HPDE6-E6E7 (cell line): ENCODE measurements at regions not wholly inside any gene's neighbourhood (a gene's known extent, or its start where the extent isn't known, plus 50 kb on each side); places are given as distances from the start of the nearest gene placed in this dataset.
"Not testable (repeated sequence)": the region's sequence is repeated elsewhere in the genome, so short reads cannot be mapped to it uniquely, and the experiment has no call there.

Source experiments
- DNase-seq: peaks from one replicate; pipeline ENCODE4 v3.0.0; 2011; ENCODE audit warnings: missing footprints; ENCODE audit errors: extremely low spot score

DNA sequence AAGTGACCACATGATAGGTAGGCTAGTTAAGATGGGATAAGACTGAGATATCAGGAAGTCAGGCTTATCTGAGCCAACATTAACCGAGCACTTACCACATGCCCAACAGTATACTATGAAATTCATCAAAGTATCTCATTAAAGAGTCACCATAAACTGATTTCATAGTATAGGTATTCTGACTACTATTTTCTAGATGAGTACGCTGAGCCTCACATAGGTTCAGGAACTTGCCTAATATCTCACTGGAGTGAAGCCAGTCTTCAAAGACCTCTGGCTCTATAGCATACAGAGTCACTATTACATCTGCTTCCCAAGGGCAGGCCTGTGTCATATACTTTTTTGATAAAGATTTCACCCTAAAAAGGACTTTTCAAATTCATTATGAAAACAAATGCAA lies 115.6 kb upstream of the NGF start:
- DNase-seq = no peak

DNA sequence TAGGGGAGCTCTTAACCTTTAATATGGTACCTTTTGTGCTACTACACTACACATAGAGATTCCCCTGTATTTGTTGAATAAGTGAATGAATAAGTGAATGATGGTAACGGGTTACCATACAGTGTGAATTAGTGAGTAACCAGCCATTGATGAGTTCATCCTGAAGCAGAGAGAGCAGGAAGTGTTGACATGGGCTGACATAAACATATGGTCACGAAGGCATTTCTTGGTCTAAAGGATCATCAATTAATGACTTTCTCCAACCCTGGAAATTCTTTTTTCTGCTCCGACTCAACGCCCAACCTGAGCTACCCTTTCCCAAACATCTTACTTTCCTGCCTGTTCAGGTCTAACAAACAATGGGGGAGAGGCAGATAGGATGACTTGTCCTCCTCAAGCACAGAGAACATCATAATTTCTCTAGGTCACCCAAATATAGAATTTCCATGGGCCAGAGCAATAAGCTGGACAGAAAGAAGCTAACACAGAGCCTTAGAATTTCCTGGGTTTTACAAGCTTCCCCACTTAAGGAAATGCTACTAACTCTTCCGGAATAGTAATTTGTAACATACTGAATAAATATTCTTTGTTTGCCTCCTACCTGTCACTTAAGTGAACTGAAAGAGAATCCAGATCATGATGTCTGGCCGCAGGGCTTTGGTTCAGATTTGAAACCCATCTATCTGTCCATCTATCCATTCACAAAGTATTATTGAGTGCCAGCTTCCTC lies 114.7 kb upstream of the NGF start:
- no peak for DNase-seq

DNA sequence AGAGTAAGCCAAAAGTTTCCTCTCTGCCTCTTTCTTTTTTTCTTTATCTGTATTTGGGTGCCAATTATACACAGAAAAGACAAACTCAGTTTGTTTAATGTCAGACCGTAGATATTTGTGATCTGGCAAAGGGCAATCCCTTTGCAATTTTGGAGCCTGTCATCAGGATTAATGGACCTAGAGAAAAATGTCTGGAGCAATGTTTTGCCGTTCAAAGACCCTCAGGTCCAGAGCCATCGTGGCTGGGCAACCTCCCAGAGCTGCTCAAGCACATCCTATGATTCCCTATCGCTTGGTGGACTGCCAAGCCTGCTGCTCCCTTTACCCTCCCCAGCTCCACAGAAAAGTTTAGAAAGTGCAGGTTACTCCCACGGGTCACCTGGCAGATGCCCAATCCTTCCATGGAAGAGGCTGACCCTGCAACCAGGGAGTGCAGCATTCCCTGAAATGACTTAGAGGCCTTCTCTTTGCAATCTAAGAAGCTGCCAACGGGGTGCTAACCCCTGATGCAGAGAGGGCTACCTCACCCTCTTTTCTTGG lies 112.5 kb upstream of the NGF start:
- DNase-seq = no peak

DNA sequence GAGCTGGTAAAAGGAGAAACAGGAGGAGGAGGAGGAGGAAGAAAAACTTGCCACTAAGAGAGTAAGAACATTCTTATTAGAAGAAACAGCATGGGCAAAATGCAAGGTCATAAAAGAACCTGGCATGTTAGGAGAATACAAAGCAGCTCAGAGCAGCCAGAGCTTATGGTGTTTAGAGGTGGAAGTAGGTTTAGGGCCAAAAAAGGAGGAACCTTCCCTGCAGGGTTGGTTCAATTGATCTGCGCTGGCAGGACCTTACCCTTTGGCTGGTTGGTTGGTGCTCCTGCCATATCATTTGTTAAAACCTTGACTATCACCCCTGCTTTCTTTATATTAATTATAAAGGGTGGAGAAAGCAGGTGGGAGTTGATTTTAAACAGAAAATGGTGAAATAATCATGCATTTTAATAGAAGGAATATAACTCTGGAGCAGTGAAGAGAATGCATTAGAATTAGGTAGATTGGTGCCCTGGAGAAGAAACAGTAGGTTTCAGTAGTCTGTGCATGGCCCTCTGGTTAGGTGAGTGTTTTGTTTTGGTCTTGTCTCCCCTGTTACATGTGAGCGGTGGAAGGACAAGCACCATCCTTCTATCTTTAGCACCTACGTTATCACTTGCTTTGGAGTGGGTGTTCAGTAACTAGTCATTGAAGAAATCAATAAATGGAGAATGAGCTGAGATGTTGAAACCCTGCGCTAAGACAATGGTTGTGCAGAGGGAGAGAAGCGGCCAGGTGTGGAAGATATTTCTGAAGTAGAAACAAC lies 110.4 kb upstream of the NGF start:
- no peak for DNase-seq

DNA sequence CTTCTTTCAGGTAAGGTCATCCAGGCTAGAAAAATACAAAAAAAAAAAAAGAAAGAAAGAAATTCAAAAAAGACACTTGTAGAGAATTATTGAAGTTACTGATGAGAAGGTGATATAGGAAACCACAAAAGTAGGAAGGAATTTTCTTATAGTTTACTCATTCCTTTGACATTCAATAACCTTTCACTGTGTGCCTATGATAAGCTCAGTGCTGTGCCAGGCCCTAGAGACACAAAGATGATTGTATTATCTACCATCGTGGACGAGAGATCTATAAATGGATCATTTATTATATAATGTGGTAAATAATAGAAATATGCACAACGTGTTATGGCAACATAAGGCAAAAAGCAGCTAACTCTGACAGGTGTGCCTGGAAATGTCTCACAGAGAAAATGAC lies 109.6 kb upstream of the NGF start:
- DNase-seq = no peak

DNA sequence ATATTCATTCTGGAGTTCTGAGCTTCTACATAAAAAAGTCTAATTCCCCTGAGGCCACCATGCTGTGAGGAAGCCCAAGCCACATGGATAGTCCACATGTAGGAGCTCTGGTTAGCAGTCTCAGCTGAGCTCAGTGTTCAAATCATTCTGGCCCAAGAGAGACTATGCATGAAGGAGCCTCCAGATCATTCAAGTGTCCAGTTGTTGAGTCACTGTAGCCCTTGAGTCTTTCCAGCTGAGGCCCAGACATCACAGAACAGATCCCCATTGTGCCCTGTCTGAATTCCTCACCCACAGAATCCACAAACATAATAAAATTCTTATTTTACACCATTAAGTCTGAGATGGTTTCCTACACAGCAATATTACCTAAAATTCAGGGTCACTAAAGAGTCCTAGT lies 107.0 kb upstream of the NGF start:
- no peak for DNase-seq

DNA sequence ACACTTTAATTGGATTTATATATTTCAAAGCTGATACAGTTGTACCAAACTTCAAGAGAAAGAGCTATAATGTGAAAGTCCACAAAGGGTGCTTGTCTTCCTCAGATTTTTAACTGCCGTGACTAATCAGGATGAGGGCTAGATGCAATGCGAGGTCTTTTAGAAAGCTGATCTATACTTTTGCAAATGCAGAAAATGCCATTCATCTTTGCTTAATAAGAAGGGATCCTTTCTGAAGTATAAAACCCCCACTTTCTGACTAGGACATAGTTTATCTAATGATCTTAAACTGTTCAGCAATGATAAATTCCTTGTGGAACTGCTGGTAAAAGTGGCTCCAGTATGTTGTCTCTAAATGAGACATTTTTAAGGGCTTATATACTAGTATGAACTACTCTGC lies 102.7 kb upstream of the NGF start:
- DNase-seq = no peak

DNA sequence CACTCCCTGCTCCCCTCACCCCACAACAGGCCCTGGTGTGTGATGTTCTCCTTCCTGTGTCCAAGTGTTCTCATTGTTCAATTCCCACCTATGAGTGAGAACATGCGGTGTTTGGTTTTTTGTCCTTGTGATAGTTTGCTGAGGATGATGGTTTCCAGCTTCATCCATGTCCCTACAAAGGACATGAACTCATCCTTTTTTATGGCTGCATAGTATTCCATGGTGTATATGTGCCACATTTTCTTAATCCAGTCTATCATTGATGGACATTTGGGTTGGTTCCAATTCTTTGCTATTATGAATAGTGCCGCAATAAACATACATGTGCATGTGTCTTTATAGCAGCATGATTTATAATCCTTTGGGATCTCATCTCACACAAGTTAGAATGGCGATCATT lies 101.5 kb upstream of the NGF start:
- not testable (repeated sequence) for DNase-seq

DNA sequence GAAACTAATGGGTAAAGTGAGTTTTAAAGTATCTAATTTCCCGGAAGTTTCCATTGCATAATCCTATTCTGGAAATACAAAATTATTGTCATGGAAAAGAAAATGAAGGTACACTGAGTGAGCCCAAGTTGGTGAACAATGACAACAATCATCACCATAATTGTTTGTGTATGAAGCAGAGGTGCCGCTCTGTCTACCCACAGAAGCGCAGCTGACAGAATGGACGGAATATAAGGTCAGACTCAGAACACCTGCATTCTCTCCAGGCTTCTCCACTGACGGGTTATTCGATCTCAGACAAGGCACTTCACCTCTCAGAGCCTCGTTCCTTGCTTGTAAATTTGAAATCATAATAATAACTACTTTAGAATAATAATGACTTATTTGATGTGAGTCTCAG lies 99.1 kb upstream of the NGF start:
- DNase-seq = no peak

DNA sequence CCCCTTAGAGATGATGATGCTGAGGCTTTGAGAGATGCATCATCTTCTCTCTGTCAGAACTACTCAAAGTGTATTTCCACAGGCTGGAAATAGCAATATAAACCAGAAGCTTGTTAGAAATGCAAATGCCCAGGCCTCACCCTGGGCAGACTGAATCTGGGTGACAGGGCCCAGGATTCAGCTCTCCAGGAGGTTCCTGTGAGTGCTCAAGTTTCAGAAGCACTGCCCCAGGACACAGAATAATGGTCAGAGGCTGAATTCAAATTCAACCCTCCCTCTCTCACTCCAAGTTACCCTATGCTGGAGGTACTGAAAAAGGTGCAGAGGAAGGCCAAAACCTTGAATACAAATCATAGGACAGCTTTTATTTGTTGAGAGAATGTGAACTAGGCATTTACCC lies 98.5 kb upstream of the NGF start:
- DNase-seq = no peak

DNA sequence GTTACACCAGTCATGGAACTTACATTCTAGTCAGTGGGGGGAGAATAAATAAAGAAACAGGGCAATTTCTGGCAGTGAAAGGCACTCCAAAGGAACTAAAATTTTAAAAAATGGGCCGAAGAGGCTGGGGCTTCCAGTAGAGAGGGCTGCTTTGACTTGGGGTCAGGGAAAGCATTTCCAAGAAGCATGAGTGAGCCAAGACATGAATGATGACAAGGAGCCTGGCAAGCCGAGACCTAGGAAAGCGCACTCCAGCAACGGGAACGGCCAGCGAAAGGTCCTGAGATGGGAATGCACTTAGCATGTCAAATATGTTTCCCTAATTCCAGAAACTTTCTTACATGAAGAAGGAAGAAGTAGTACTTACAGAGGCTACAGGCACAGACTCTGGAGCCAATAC lies 95.4 kb upstream of the NGF start:
- no peak for DNase-seq

DNA sequence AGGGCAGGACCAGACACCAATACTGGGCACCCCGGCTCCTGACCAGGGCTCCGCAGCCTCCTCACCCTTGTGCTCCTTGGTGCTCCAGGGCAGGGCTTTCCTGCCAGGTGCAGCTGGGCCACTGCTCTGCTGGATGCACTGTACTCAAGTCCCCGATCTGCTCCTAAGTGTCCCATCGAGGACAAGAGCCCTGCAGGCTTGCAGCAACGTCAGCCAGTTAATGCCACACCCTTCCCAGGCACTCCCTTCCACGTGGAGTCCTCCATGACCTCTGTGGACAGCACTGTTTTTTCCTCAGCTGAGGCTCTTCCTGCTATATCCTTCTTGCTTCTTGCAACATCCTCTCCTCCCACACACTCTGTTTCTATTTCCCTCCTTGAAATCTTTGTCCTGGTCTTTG lies 94.0 kb upstream of the NGF start:
- DNase-seq = no peak

DNA sequence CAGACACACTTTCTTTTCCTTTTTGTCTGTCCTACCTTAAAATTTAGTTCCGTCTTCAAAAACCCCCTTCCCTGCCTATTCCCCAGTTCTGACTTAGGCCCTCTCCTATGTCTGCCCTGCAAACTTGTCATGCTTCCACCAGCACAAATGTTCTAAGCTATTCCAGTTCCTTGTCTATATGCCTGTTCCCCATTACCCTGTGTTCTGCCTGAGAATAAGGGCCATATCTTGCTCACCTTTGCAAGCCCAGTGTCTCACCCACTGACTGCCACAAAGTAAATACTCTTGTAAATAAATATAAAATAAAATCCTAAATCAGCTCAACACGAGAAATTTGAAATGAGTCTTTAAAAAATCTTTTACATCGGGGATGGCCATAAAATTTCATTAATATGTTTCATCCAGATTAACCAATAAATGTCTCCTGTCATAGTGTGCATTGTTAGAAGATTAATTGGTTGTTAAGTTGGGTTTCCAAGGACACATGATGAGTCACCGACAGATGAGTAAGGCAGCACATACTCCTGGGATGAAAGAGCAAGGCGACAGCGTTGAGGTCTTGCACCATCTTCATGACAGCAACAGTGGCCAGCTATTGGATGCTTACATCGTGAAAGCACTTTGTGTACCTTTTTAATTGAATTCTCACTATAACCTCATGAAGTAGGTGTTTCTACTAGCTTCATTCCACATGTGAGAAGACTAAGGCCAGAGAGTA lies 92.6 kb upstream of the NGF start:
- peak; percentile 91 for DNase-seq

DNA sequence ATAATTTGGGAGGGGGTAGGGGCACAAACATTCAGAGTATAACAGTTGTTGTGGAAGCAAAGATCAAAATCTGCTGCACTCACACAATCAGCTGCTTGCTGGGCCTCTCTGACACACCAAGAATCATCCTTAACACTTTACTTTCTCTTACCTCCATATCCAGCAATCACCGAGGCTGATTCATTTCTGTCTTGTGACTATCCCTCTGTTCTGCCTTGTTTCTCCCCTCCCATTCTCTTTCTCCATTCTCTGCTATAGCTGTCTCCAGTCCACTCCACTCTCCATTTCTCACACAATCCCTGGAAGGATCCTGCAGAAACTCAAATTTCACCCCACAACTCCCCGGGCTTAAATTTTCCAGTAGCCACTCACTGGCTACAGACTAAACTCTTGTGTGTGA lies 91.8 kb upstream of the NGF start:
- DNase-seq = peak; percentile 57

DNA sequence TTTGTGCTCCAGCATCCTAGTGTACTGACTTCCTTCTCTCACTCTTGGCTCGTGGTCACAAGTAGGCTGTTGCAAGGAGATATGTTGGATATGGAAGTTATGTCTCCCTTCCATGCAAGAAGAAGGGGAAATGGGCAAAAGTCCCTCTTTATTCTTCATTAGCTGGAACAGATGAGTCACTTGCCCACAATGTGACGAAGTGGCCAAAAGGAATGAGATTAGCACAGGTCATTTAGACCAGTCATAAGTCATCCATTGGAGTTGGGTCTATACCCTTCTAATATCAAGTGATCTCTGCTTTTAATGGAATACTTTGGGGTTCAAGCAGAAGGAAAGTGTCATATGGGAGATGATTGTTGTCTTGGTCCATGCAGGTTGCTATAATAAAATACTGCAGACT lies 91.2 kb upstream of the NGF start:
- no peak for DNase-seq

DNA sequence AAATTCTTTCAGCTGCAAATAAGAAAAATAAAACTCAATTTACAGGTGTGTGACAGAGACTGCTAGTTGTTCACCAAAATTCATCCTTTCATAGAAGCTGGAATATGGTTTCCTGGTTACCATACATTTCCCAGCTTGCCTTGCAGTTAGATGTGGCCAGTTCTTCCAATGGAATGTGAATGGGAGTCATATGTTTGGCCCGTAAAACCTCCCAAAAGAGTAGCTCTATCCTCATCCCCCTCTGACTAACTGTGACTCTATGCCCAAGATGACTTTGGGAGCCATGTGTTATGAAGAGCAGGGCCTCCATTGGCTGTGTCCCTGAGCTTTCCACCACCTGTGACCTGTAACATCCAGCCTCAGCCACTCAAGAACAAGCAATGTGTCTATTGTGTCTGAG lies 90.6 kb upstream of the NGF start:
- no peak for DNase-seq

DNA sequence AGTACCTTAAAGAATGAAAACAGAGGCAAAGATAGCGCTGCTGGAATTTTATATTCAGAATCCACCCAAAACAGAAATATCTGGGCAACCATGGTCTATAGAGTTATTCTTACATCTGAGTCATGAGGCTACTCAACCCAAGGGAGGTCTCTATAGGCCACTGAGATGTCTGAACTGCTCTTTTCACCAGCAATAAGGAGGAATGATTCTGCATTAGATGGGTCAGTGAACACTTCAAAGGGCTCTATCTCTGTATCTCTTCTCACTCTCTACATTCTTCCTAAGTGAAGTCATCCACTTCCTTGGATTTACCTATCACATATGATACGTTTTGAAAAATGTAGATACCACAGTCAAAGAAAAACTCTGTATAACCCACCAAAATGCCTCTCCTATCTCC lies 90.2 kb upstream of the NGF start:
- no peak for DNase-seq

DNA sequence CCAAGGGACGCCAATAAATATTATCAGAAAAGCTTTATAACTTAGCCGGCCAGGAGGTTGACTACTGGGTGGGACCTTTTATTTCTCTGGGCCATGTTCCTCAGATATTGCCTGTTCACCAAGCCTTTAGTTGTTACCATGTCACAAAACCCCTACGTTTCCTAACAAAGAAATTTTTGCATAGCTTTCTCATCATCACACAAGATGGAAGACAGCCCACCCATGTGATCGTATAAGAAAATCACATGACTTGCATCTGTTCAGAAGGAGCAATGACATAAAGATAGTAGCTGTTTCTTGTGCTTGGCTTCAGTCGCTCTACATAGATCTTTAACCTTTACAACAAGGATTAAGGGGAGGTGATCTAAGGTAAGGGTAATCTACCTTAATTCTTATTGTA lies 88.9 kb upstream of the NGF start:
- no peak for DNase-seq

DNA sequence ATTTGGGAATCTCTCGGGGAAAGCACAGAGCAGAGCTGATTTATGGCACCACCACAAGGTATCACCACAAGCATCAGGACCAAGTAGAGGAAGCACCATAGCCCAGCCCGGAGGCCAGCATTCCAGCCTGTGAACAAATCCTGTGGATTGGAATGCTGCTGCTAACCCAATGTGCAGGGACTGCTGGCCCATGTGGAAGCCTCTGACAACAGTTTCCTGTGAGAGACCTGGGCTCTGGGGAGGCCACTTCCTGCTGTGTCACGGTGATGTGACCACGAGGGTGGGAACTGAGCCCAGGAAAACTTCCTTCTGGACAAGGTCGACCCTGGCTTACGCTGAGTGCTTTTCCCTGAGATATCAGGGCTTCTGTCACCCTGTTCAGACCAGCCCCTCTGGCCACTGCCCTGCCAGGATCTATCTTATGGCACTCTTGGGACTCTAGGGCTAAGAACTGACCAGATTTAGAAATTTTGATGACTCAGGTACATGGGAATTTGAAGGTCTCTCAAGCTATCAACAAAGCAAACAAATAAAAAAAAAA lies 88.3 kb upstream of the NGF start:
- DNase-seq = no peak

DNA sequence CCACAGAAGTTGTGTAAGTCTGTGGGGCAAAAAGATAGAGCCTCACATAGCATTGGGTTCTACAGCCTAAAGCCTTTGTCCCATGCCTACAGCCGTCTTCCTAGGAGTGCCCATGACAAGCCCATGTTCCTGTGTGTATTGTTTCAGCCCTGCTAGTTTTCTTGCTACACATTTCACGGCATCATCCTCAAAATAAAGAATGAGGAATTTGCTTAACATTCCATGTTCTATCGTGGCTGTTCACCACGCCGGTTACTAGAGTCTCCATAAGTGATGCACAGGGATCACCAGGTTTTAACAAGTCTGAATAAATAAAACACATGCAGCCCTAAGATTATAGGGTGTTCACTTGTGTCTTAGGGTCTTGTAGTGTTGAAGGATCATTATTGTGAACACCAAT lies 87.4 kb upstream of the NGF start:
- no peak for DNase-seq

DNA sequence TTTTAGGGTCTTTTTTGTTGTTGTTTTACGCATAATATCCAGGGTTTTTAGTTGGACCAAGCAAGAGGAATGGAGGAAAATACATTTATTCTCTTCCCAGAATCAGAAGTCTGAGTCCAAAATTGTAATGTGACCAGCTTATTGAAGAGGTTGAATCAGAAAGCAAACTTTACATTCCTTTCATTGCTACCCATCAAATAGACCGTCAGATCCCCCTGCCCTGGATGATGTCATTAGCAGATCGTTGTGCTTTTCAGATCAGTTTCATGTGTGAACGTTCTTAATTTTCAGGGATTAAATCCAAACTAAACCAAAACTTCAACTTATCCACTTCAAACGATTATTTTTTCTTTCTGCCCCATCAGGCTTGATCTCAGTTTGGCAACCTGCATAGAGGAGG lies 85.7 kb upstream of the NGF start:
- no peak for DNase-seq

DNA sequence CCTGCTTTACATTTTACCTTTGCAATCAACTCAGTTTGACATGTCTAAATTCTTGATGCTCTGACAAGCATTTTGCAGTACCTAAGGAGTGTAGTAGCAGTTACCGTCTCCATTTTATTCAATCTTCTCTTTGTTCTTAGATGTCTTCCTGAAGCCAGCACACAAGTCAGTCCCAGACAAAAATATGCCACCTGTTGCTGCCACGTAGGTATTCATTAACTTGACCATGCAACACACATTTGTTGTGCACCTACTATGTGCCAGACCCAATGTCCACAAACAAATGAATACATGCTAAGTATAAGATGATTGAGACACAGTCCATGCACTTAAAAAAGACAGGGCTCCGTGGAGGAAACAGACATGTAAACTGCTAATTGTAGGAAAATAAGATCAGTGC lies 81.5 kb upstream of the NGF start:
- DNase-seq = no peak

DNA sequence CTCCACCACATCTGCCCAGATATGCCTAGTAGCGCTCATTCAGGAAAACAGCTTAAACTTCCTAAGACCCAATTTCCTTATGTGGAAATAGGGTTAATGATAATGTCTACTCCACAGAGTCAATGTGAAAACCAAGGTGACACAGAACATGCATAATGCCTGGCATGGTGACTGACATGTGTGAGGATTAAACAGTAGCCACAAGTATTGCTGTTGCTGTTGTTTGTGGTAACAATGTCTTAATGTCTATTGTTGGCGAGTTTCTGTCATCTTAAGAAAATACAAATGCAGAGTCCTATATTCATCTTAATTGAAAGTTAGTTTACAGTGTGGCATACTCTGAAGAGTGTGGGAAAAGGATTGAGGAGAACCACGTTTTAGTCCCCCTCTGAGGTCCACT lies 75.6 kb upstream of the NGF start:
- DNase-seq = no peak
